Posterior cingulate gyrus (tissue), 11 donors: ENCODE measurements at regions not wholly inside any gene's neighbourhood (a gene's known extent, or its start where the extent isn't known, plus 50 kb on each side); places are given as distances from the start of the nearest gene placed in this dataset.
A peak's percentile ranks its signal among the peaks of the same experiment; 100 is the strongest.

Experiments
- DNase-seq, 10 donors: peaks; one replicate each; pipeline versions ENCODE4 v3.0.0 to v3.0.0-alpha.2; 2020 to 2021; ENCODE audit warnings: mixed read lengths in 3 of 10
- intact Hi-C: fragments of 100-400 bp; cut with DNase I; formaldehyde crosslinking; loops from one replicate; pipeline ENCODE4 v1.15.1; 2023

DNA sequence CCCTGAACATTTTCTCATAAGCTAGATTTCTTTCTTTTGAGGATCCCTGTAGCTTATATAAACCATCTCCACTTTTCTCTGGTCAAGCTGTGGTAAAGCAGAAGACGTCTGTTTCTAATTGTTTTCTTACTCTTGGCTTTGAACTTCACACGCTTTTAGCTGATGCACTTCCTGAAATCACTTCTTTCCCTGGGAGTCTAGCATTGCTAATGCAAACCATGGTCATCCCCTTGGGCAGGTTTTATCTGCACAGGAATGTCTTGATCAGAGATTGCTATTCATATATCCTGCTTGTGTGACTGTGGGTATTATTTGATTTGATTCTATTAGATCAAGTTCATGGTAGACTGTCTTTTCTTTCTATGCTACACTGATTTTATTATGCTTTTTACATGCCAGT is 199.2 kb upstream of the POU2AF2 start:
- DNase-seq, result no peak
- intact Hi-C loops, result no loop called here

DNA sequence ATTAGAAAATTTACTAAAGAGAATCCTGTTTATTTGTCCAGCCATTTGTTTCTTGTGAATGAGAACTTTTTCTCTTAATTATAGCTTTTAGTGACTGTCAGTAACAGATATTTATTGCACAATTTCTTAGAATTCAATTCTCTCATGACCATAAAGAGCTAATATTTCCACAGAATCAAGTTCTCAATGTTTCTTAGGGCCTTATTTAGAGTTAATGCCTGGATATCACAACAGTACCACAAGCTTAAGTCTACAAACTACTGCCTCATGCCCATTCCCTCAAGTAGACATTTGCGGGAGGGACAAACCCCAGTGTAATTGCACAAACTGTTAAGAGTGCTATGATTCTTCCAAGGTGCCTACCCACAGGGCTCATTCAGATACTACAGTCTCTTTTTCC is 199.7 kb upstream of the POU2AF2 start:
- intact Hi-C loops, result no loop called here
- no peak for DNase-seq

DNA sequence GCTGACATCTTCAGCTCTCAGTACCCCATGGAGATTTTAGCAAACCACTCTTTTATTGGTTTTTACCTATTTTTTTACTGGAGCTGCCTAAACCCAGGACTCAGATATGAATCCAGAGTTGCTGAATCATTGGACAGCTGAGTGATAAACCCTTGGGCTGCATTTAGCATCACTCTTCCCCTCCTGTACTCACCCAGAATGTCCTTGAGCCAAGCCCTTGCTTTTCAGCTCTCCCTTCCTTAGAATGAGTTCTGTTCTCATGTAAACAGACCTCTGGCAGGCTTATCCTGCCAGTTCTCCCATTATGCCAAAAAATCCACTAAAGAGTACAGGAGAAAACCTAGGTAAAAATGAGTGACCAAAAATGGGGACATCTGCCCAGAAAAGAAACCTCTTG is 200.1 kb upstream of the POU2AF2 start:
- no peak for DNase-seq
- intact Hi-C loops, result no loop called here

DNA sequence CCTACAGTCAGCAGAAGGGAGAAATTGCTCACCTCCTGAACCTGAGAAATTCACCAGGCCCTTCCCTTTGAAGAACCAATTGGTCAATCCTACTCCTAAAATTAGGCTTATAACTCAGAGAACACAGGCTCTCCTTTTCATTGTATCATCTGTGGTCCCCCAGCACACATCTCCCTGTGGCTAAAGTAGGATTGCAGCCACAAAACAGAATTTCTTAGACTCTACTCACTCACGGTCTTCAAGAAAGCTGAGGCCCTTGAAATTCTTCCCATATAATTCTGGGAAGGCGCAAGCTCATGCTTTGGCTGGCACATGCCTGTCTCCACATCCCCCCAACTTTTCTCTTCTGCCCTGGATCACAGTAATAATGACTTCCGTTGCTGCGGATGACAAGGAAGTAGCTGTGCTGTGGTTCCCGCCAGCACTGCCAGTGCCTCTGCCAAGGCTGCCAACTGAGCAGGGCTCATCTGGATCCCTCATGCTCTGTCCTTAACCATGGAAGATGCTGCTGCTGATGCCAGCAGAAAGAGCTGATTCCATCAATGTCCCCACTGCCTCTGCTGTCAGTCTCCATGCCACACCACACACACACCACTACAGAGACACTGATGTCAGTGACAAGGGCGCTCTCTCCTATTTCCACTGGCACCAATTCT is 200.6 kb upstream of the POU2AF2 start:
- intact Hi-C loops, result no loop called here
- DNase-seq, result peak in 4 of 10 donors; percentile 2 to 81 (median 36)

DNA sequence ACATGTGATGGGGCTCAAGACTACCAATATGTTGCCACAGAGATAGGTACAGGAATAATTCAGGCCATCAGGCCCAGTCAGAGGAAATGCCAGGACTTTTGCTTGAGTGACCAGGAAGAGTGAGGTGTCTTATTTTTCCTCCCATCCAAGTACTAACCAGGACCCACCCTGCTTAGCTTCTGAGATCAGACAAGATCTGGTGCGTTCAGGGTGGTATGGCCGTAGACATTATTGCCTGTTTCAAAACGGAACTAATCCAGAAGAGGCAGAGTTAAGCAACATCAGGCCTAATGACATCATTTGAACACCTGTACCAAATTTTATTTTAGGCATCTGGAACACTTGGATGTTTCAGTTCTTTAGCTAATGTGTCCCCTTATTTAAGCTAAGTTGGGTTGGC is 205.5 kb upstream of the POU2AF2 start:
- intact Hi-C loops, result no loop called here
- DNase-seq, result no peak

DNA sequence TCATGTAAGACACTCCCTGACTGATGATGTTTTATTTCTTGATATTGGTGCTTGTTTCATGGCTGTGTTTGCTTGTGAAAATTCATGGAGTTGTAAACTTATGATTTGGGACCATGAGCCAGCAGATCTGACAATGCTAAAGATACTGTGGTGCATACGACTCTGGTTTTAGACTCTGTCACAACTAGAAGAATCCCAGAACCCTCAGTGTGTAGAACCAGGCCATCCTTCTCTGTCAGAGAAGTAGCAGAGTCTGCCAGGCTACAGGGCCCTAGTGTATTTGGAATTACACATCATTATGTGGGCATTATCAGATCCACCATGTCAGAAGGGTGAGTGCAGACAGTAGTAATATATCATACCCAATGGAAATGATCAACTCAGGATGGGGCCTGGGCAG is 209.8 kb upstream of the POU2AF2 start:
- intact Hi-C loops, result no loop called here
- no peak for DNase-seq

DNA sequence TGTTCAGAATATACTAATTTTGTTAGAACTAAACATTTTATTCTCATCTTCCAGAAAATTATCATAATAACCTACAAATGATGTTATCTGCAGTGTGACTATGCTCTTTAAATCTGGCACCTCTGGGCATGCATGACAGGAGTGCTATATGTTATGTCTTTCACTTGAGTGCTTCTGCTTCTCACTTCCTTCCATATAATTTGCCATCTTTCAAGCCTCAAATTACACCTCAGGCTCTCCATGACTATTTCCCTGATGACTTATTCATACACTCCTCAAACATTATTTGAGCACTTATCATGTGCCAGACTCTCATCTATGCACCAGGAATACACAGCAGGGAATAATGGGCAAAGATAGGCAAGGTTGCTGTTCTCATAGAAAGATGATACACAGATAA is 219.3 kb upstream of the POU2AF2 start:
- intact Hi-C loops, result no loop called here
- DNase-seq, result no peak

DNA sequence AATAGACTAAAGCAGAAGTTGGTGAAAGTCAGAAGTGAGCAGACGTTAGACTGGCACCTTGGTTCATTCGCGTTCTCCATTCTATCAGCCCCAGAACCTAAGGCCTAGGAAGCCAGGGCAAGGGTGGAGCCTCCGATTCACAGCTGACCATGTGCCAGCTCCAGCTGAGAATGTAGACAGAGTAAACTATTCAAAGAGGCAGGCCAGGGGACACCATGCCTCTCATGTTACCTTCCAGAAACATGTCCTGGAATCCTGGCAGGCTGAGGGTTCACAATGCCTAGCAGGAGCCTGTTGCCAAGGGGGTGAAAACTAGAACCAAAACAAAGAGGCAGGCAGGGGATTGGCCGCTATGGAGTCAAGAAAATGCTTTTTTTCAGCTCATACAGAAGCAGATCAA is 224.4 kb upstream of the POU2AF2 start:
- DNase-seq, result no peak
- intact Hi-C loops, result no loop called here

DNA sequence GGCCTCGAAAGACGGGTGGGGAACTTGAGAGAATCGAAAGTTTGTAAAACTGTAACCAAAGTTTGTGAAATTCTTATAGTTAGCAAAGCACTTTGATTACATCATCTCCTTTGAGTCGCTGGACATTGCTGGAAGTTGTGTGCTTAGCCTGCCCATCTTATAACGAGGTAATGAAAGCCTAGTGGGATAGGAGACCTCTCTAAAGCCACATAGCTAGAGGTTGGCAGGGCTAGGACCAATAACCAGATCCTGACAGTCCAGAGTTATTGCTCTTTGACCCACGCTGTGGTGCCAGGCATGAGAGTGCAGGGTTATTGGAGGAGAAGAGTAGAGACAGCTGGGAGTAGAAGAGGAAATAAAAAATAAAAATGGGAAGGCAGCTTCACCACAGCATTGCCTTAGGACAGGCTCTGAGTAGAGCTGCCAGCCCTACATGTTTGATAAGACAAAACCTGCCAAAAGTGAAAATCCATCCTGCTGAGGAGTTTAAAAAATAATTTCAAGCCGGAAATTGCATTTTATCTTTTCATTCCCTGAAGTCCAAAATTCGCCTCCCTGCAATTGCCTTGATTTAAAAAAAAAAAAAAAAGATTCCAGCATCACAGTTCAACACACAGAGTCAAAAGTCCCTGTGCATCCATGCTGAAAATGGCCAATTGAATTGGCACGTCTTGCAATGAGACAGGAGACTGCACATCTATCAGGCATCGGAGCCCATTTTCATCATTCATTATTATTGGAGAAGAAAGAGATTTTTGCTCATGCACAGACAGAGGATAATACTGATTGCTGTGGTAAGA is 225.5 kb upstream of the POU2AF2 start:
- DNase-seq, result no peak
- intact Hi-C loops, result no loop called here

DNA sequence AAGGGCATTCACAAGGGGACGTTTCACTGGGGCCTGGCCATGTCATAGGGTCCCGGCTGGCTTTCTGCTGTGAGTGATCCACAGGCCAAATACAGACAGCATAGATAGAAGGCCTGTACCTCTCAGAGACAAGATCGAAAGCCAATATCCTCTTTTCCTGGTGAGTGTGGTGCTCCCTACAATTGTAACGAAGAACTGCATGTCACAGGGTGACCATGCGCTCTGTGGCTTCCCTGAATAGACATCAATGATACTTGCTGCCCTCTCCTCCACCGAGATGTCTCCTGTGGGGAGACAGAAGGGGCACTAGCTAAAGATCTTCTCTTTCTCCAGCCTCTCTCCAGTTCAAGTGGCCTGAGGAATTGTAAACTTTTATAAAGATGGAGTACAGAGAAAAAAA is 226.1 kb upstream of the POU2AF2 start:
- DNase-seq, result no peak
- intact Hi-C loops, result no loop called here

DNA sequence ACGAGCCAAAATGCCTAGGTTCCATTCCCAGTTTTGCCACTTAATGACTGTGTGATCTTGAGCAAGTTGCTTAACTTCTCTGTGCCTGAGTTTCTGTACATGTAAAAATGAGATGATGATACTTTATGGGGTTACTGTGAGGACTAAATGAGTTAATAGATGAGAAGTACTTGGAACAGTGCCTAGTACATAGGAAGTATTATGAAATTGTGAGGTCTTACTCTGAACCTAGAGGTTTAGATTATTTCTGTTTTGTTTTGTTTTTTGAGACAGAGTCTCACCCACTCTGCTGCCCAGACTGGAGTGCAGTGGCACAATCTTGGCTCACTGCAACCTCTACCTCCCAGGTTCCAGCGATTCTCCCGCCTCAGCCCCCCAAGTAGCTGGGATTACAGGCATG is 227.0 kb upstream of the POU2AF2 start:
- intact Hi-C loops, result no loop called here

DNA sequence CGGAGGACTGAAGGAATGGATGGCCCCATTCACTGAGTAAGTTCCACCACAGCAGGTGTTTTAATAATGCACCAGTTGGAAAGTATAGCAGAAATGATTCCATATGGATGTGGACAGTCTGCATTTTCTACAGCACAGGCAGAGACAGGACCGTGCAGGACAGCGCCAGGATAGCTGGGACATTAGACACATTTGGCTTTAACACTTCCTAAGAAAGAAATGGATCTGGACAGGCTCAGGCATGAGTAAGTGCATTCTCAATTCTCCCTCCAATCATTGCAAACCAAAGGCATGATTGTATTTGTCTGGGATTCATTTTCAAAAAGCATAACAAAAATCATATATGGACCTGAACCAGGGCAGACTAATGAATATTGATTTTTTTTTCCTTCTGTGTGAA is 233.0 kb upstream of the POU2AF2 start:
- no peak for DNase-seq
- intact Hi-C loops, result no loop called here

More for the DNA sequence above, 227.0 kb upstream of the POU2AF2 start:
- DNase-seq, result no peak

DNA sequence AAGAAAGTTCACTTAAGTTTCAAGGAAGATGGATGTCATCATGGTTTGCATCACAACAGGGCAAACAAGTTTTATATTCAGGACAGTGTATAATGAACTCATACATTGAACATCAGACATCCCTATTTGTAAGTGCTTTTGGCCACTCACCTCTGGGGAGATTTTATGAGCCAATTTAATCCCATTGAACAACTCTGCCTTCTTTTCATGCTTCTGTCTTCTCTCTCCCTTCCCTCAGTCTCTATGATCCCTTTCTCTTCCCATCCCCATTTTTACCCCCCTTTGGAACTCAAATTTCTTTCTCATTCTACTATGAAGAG is 234.3 kb upstream of the POU2AF2 start:
- no peak for DNase-seq
- intact Hi-C loops, result no loop called here

DNA sequence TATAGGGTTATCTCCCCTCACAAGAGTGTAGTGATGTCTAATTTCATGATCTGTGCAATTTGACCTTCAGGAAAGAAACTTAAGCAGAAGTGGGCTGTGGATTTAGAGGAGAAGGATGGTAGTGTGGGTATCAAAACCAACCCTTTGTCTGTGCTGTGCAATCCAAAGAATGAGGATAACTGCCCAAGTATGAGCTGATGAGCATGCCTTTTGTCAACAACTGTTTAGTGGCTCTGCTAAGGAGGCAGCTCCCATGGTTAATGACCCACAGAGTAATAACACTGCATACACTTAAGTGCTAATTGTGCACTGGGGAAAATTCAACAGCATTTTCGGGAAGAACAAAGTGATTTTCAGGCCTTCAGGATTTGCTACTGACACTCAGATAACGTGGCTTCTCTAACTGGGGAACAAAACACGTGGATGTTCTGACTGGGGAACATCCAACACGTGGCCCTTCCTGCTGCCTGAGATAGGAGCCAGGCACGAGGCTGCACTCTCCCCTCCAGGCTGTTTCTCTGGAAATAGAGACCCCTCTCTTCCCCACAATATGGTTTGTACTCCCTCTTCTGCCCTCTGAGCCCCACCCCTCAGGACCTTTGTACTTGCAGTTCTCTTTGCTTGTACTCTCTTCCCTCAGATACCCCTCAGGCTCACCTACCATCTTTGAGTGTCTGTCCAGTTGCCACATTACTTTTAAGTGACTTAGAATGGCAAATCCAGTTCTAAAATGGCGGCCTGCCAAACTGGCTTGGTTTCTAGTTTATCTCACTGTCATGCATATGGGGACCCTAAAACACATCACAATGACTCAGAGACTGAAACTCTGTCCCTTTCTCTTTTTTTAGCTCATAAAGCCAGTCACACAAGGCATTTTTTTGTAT is 234.9 kb upstream of the POU2AF2 start:
- DNase-seq, result no peak
- intact Hi-C loops, result no loop called here

DNA sequence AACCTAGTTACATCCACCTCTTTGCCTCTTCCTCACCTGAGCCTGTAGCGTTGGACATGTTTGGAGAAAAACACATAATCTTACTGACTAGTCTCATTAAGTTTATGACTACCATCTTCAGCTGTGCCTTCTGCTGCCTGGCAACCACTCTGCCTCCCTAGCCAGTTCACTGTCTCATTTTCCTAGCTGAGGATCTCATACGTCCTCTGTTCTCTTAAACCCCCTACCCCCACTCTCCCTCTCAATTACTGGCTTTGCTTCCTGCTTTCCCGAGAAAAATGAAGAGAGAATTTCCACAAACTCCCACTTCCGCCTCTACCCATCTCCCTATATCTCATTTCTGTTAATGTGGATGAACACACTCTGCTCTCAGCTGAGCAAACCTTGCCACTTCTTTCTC is 239.3 kb upstream of the POU2AF2 start:
- intact Hi-C loops, result no loop called here
- no peak for DNase-seq

DNA sequence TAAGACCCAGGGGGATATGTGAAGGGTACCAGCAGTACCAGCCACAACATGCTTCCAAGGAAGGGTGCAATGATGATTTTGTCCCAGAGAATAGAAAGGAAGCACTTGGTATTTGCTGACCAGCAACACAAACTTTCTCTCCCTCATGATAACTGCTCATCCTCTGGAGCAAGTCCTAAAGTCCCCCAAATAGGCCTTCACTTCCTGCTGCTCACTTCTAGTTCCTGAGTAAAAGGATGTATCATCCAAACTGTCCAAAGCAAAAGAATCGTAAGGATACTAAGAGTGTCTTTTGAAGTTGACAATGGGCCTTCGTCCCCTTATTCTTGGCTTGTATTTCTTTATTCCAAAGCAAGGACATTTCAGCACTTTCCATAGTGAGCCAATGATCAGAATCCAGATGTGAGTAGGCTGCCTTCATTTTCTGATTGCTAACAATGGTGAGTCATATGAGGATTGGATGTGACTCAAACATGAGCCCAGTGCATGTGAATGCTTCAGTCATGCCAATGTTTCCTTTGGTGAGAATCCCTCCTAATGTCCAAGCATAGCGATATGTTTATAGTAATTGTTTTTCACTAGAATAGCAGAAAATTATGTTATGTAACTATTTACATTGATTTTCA is 243.4 kb upstream of the POU2AF2 start:
- no peak for DNase-seq
- intact Hi-C loops, result no loop called here

DNA sequence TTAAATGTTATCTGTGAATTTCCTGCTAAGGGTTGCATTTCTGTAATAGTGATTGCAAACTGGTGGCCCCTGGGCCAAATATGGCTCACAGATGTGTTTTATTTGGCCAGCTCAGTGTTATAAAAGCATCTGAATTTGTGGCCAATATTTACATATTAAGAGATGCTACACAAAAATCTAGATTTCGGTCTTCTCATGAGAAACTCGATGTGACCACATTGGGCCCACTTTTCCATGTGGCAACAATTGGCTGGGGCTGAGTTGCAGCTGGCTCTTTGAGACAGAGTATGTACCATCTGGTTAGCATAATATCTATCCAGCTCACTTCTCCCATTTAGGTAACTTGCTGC is 244.5 kb upstream of the POU2AF2 start:
- intact Hi-C loops, result no loop called here
- peak in 2 of 10 donors; percentile 63 to 80 for DNase-seq

DNA sequence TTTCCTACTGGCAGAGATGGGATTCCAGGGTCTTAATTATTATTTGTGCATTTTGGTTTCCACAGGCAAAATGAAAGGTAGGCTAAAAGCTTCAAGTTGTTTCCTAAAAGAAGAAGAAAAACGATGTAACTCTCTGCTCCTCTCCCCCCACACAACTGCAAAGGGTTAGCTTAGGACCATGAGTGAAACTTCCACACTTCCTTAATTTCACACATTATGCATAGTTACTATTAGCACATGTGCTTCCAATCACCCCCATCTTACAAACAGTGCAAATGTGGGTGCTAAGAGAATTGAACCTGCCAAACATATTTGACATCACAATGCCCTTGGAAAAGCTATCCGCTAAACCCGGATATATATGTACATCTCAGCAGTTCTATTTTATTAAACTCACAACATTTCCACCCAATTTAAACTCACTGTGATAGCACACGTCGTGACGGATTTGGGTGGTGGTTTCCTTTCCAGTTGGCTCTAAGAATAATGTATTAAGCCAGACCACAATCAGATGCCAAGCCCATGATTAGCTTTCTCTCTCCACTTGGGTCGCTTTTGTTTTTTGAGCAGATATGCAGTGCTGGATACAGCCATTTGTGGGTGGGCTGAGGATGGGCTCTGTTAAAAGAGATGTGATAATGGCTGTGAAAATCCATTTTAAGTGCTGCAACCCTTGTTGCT is 245.0 kb upstream of the POU2AF2 start:
- no peak for DNase-seq
- intact Hi-C loops, result no loop called here

DNA sequence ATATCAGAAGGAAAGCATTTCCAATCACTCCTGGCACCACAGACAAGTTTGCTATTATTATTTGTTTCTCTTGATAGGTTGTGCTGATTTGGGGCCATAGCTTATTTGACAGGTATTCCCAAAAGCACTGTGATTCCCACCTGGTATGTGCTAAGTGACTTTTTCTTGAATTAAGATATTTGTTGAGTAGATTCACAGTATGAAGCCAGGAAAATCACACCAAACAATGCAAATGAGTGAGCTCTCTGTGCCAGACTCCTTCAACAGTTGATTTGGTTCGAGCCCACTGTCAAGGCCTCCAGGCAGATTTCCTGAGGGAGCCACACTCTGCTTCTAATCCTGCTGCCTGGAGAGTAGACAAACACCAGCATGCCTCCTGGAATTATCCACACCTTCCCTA is 253.0 kb upstream of the POU2AF2 start:
- no peak for DNase-seq
- intact Hi-C loops, result no loop called here

DNA sequence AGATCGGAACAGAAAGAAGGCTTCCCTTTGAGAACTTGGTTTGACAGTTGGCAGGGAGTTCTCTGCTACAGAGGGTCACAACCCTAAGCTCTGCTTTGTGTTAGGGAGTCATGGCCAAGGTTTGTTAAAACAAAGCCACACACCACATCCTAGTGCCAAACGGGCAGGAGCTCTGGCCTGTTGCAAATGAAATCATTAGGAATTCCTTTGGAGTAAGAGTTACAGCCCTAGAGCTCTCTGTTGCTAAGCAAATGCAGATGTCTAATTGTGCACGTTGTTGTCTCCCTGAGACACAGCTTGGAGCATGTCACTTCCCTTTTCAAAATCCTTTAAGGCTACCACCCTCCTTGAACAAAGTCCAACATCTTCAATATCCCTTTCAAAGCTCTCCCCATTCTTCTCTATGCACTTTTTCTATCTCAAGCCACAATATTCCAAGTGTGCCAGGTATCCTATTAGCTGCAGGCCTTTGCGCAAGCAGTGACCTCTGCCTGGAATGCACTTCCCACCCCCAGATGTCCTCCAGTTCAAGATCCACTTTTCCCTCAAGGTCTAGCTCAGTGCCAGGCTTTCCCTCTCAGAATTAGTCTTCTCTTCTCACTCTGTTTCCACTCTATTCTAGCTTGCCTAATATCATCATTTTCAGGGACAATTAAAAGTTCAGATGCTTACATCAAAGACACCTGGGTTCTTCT is 253.7 kb upstream of the POU2AF2 start:
- intact Hi-C loops, result no loop called here
- DNase-seq, result peak in 1 of 10 donors; percentile 8
